SU-DHL-6 (cell line): ENCODE measurements at regions not wholly inside any gene's neighbourhood (a gene's known extent, or its start where the extent isn't known, plus 50 kb on each side); places are given as distances from the start of the nearest gene placed in this dataset.

Experiments used
- CTCF ChIP-seq: fragments of 200-600 bp; sonication (generic); IDR thresholded peaks from one replicate; pipeline ENCODE4 v1.5.1; 2017; ENCODE audit warnings: antibody characterized with exemption, mild to moderate bottlenecking, low read length, moderate library complexity; ENCODE audit not compliant: insufficient read depth, poor library complexity, severe bottlenecking
- EZH2phosphoT487 ChIP-seq: fragments of 200-600 bp; sonication (generic), shearing (Covaris generic); conservative IDR thresholded peaks from 2 replicates; pipeline ENCODE4 v1.6.1; 2018; ENCODE audit warnings: mild to moderate bottlenecking, antibody characterized with exemption, low read length, moderate library complexity, mixed read lengths

- TF ChIP-seq CTCF (no peak), EZH2phosphoT487 (no peak)
Measured at GRCh38 chr15:69629631-69630161, 177.1 kb downstream of the RPLP1 start.
